Posterior cingulate gyrus (tissue), 11 donors: ENCODE measurements at regions not wholly inside any gene's neighbourhood (a gene's known extent, or its start where the extent isn't known, plus 50 kb on each side); places are given as distances from the start of the nearest gene placed in this dataset.
"Not testable (repeated sequence)": the region's sequence is repeated elsewhere in the genome, so short reads cannot be mapped to it uniquely, and the experiment has no call there.

Experiments
- DNase-seq, 10 donors: peaks; one replicate each; pipeline versions ENCODE4 v3.0.0 to v3.0.0-alpha.2; 2020 to 2021; ENCODE audit warnings: mixed read lengths in 3 of 10
- intact Hi-C: fragments of 100-400 bp; cut with DNase I; formaldehyde crosslinking; loops from one replicate; pipeline ENCODE4 v1.15.1; 2023

GRCh38 chr10:80832693-80833092 is 295.0 kb downstream of the SH2D4B start:
- DNase-seq, intact Hi-C loops: not testable (repeated sequence)

GRCh38 chr10:80855348-80855971 is 317.8 kb downstream of the SH2D4B start:
- DNase-seq: peak in 9 of 10 donors; percentile 7 to 76 (median 22)
- intact Hi-C loops: no loop called here

GRCh38 chr10:80856186-80856585 is 318.5 kb downstream of the SH2D4B start:
- DNase-seq: no peak
- intact Hi-C loops: no loop called here

GRCh38 chr10:80859279-80859678 is 321.6 kb downstream of the SH2D4B start:
- intact Hi-C loops: not testable (repeated sequence)
- peak in 1 of 10 donors; percentile 67 for DNase-seq

GRCh38 chr10:80860719-80861118 is 323.0 kb downstream of the SH2D4B start:
- DNase-seq: no peak
- intact Hi-C loops: loop anchor here (5.0 kb wide), 1 partner anchor 163 kb away; no protein-coding TSS in a partner anchor

- intact Hi-C loops: loop anchor here (5.0 kb wide), 1 partner anchor 165 kb away; no protein-coding TSS in a partner anchor
- no peak for DNase-seq
Observed at GRCh38 chr10:80861882-80862281, 324.2 kb downstream of the SH2D4B start.

- DNase-seq: no peak
- intact Hi-C loops: no loop called here
Observed at GRCh38 chr10:80870282-80870681, 332.6 kb downstream of the SH2D4B start.

- DNase-seq: no peak
- intact Hi-C loops: no loop called here
Observed at GRCh38 chr10:80871083-80871482, 333.4 kb downstream of the SH2D4B start.

- DNase-seq: no peak
- intact Hi-C loops: no loop called here
Observed at GRCh38 chr10:80878330-80878729, 340.6 kb downstream of the SH2D4B start.

GRCh38 chr10:80890146-80890545 is 352.4 kb downstream of the SH2D4B start:
- no peak for DNase-seq
- intact Hi-C loops: no loop called here

GRCh38 chr10:80893256-80893655 is 355.6 kb downstream of the SH2D4B start:
- intact Hi-C loops: no loop called here
- DNase-seq: no peak

- no peak for DNase-seq
- intact Hi-C loops: no loop called here
Observed at GRCh38 chr10:80894311-80894791, 356.6 kb downstream of the SH2D4B start.

- intact Hi-C loops: no loop called here
- no peak for DNase-seq
Observed at GRCh38 chr10:80894797-80895467, 357.2 kb downstream of the SH2D4B start.

- intact Hi-C loops: no loop called here
Observed at GRCh38 chr10:80896076-80896475, 358.4 kb downstream of the SH2D4B start.

GRCh38 chr10:80896959-80897358 is 359.3 kb downstream of the SH2D4B start:
- DNase-seq: no peak
- intact Hi-C loops: no loop called here

More at GRCh38 chr10:80896076-80896475, 358.4 kb downstream of the SH2D4B start:
- no peak for DNase-seq

GRCh38 chr10:80900661-80901060 is 363.0 kb downstream of the SH2D4B start:
- intact Hi-C loops: no loop called here
- DNase-seq: no peak

- intact Hi-C loops: no loop called here
- DNase-seq: no peak
Observed at GRCh38 chr10:80908611-80909010, 370.9 kb downstream of the SH2D4B start.

GRCh38 chr10:80909254-80909653 is 371.6 kb downstream of the SH2D4B start:
- intact Hi-C loops: no loop called here
- no peak for DNase-seq

- DNase-seq: no peak
- intact Hi-C loops: no loop called here
Observed at GRCh38 chr10:80917636-80918035, 379.9 kb downstream of the SH2D4B start.

- intact Hi-C loops: loop anchor here (5.0 kb wide), 1 partner anchor 259 kb away; no protein-coding TSS in a partner anchor
Observed at GRCh38 chr10:80921032-80921431, 383.3 kb downstream of the SH2D4B start.

GRCh38 chr10:80924063-80924952 is 386.6 kb downstream of the SH2D4B start:
- peak in 6 of 10 donors; percentile 8 to 65 (median 49) for DNase-seq
- intact Hi-C loops: loop anchor here (2.0 to 5.0 kb wide), 2 partner anchors 226 to 262 kb away; no protein-coding TSS in a partner anchor

More at GRCh38 chr10:80921032-80921431, 383.3 kb downstream of the SH2D4B start:
- no peak for DNase-seq
